ENCODE measurements at regions not wholly inside any gene's neighbourhood (a gene's known extent, or its start where the extent isn't known, plus 50 kb on each side); places are given as distances from the start of the nearest gene placed in this dataset.

DNA sequence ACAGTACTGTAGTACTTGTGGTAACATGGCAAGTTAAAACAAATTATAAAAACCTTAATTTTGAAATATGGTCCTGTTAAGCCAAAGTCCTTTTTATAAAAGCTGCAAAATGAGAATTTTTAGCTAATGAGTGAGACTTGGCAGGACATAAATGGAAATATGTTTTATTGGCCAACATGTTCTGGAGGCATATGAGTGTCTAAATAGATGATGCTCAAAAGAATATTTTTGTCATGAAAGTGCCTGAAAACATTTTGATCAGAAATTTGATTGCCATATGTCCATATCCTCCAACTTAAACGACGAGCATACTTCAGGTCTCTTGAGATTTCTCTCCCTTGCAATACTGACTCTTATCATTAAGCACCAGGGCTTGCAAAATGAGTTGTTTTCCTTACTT lies 972.6 kb downstream of the TMTC2 start:
- no peak for DNase-seq (ENCODE audit: low read depth)
- no peak overlapping the region for H3K4me3 ChIP-seq (ENCODE audit: low read depth, low read length)
- TF ChIP-seq, protein P1, sequence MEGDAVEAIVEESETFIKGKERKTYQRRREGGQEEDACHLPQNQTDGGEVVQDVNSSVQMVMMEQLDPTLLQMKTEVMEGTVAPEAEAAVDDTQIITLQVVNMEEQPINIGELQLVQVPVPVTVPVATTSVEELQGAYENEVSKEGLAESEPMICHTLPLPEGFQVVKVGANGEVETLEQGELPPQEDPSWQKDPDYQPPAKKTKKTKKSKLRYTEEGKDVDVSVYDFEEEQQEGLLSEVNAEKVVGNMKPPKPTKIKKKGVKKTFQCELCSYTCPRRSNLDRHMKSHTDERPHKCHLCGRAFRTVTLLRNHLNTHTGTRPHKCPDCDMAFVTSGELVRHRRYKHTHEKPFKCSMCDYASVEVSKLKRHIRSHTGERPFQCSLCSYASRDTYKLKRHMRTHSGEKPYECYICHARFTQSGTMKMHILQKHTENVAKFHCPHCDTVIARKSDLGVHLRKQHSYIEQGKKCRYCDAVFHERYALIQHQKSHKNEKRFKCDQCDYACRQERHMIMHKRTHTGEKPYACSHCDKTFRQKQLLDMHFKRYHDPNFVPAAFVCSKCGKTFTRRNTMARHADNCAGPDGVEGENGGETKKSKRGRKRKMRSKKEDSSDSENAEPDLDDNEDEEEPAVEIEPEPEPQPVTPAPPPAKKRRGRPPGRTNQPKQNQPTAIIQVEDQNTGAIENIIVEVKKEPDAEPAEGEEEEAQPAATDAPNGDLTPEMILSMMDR (conservative IDR thresholded peaks at IDR 0.05; ENCODE audit: low read depth, low read length) = no peak

DNA sequence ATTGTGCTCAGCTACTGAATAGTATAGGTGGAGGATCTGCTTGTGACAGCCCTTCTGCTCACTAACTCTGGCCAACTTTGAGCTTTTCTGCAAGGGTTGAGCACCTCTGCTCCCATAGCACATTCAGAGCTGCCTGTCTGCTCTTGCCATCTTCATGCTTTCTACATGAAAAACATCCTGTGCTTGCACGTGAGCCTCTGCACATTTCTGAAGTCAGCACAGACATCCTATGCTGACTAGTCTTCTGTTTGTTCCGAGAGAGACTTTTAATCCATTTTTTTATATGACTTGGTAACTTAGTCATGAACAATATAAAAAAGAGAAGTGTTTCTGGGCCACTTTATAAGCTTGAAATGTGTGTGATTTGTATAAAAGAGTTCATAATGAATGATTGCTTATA lies 969.3 kb downstream of the TMTC2 start:
- no peak overlapping the region for H3K4me3 ChIP-seq (ENCODE audit: low read depth, low read length)
- DNase-seq (ENCODE audit: low read depth) = no peak
- TF ChIP-seq, protein P1 (conservative IDR thresholded peaks at IDR 0.05; ENCODE audit: low read depth, low read length) = no peak

- TF ChIP-seq, protein P1 (conservative IDR thresholded peaks at IDR 0.05; ENCODE audit: low read depth, low read length) = no peak
- H3K4me3 ChIP-seq (ENCODE audit: low read depth, low read length) = no peak overlapping the region
- no peak for DNase-seq (ENCODE audit: low read depth)
These were observed 955.5 kb downstream of the TMTC2 start for GRCh38 chr12:83642205-83642604.

GRCh38 chr12:83641789-83642188 lies 955.1 kb downstream of the TMTC2 start:
- TF ChIP-seq, protein P1 (conservative IDR thresholded peaks at IDR 0.05; ENCODE audit: low read depth, low read length) = no peak
- DNase-seq (ENCODE audit: low read depth) = no peak

GRCh38 chr12:83634726-83635267 lies 948.1 kb downstream of the TMTC2 start:
- TF ChIP-seq, protein P1 (conservative IDR thresholded peaks at IDR 0.05; ENCODE audit: low read depth, low read length) = no peak
- H3K4me3 ChIP-seq (ENCODE audit: low read depth, low read length) = no peak overlapping the region
- no peak for DNase-seq (ENCODE audit: low read depth)

More at GRCh38 chr12:83641789-83642188, 955.1 kb downstream of the TMTC2 start:
- no peak overlapping the region for H3K4me3 ChIP-seq (ENCODE audit: low read depth, low read length)

- DNase-seq (ENCODE audit: low read depth) = no peak
- TF ChIP-seq, protein P1 (conservative IDR thresholded peaks at IDR 0.05; ENCODE audit: low read depth, low read length) = no peak
- no peak overlapping the region for H3K4me3 ChIP-seq (ENCODE audit: low read depth, low read length)
These were observed 943.8 kb downstream of the TMTC2 start for GRCh38 chr12:83630526-83630925.

DNA sequence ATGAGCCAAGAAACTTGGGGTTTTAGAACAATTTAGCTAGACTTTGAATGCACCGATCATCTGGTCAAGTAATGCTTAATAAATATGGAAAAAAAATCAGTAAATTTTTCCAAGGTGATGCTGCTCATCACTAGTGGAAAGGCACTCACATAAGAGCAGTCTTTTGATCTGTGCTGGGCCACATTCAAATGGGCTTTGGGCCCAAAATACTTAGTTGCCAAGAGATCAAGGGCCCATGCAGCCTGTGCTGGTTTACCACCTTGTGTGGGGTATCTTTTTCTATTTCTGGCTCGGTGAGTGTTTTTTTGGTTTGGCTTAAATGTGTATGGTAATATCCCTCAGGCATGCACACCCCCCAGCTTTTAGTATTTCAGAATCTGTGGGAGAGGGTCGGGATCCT lies 943.2 kb downstream of the TMTC2 start:
- H3K4me3 ChIP-seq (ENCODE audit: low read depth, low read length) = no peak overlapping the region
- DNase-seq (ENCODE audit: low read depth) = no peak
- TF ChIP-seq, protein P1 (conservative IDR thresholded peaks at IDR 0.05; ENCODE audit: low read depth, low read length) = no peak

Measured in epithelial cell of proximal tubule (primary cell).